22Rv1 (cell line): ENCODE measurements at regions not wholly inside any gene's neighbourhood (a gene's known extent, or its start where the extent isn't known, plus 50 kb on each side); places are given as distances from the start of the nearest gene placed in this dataset.

Experiments used
- CTCF ChIP-seq: fragments of 450-650 bp; IDR thresholded peaks from 2 replicates; pipeline ENCODE4 v1.5.1; 2017; ENCODE audit warnings: mild to moderate bottlenecking
- ZFX ChIP-seq: fragments of 450-650 bp; IDR thresholded peaks from 2 replicates; pipeline ENCODE4 v1.6.1; 2017; ENCODE audit warnings: antibody characterized with exemption, borderline replicate concordance

GRCh38 chr9:1771094-1771789 is 243.9 kb upstream of the SMARCA2 start:
- TF ChIP-seq CTCF (no peak), ZFX (no peak)
